Chondrocyte (in vitro differentiated cells): ENCODE measurements at regions not wholly inside any gene's neighbourhood (a gene's known extent, or its start where the extent isn't known, plus 50 kb on each side); places are given as distances from the start of the nearest gene placed in this dataset.

Experiments
- DNase-seq: peaks from one replicate; pipeline ENCODE4 v3.0.0; 2021; ENCODE audit warnings: mixed read lengths, low spot score
- H3K27ac Mint-ChIP-seq: one replicate; pipeline ENCODE4 v1.8.0; 2021; ENCODE audit warnings: mild to moderate bottlenecking, moderate library complexity, mixed read lengths; ENCODE audit not compliant: unreplicated experiment
- H3K27me3 Mint-ChIP-seq: 2 replicates; pipeline ENCODE4 v1.8.0; 2021; ENCODE audit warnings: low read depth, mixed read lengths
- H3K36me3 Mint-ChIP-seq: 2 replicates; pipeline ENCODE4 v1.8.0; 2021; ENCODE audit warnings: low read depth, mixed read lengths
- H3K4me1 Mint-ChIP-seq: 2 replicates; pipeline ENCODE4 v1.8.0; 2021; ENCODE audit warnings: low read depth, mild to moderate bottlenecking, mixed read lengths
- H3K4me3 Mint-ChIP-seq: one replicate; pipeline ENCODE4 v1.8.0; 2021; ENCODE audit warnings: mild to moderate bottlenecking, moderate library complexity, mixed read lengths; ENCODE audit not compliant: unreplicated experiment
- H3K9me3 Mint-ChIP-seq: 2 replicates; pipeline ENCODE4 v1.8.0; 2021; ENCODE audit warnings: low read depth, mixed read lengths
- TF ChIP-seq, protein P1 (sequence below): fragments of 200-600 bp; sonication (generic); IDR thresholded peaks from 2 replicates; pipeline ENCODE4 v1.5.0; 2021; ENCODE audit warnings: antibody characterized with exemption, mild to moderate bottlenecking, moderate library complexity

DNA sequence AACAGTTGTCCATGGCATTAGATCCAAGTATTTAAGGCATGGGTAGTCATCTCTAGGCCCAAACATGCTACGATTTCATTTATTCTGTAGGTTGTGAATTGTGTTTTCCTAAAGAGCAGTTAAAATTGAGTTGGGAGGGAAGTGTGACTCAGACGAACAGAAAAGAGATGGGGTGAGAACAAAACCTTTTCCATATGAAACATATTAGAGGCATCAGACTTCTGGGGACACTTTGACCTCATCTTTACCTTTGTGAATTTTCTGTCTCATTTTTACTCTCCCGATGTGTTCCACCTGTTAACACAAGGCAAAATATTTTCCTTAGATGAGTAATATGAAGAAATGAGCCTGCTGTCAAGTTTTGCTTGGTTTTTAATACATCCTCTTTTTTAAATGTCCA lies 181.3 kb downstream of the ESM1 start:
- Mint-ChIP-seq H3K27me3 (no peaks in the 10 kb centered on the region), H3K9me3 (peaks cover 8% of the 10 kb centered on the region), H3K4me1 (peaks cover 26% of the 10 kb centered on the region), H3K27ac (peak overlapping the region; percentile 28), H3K36me3 (no peaks in the 10 kb centered on the region), H3K4me3 (no peak overlapping the region)
- no peak for DNase-seq
- TF ChIP-seq, protein P1, sequence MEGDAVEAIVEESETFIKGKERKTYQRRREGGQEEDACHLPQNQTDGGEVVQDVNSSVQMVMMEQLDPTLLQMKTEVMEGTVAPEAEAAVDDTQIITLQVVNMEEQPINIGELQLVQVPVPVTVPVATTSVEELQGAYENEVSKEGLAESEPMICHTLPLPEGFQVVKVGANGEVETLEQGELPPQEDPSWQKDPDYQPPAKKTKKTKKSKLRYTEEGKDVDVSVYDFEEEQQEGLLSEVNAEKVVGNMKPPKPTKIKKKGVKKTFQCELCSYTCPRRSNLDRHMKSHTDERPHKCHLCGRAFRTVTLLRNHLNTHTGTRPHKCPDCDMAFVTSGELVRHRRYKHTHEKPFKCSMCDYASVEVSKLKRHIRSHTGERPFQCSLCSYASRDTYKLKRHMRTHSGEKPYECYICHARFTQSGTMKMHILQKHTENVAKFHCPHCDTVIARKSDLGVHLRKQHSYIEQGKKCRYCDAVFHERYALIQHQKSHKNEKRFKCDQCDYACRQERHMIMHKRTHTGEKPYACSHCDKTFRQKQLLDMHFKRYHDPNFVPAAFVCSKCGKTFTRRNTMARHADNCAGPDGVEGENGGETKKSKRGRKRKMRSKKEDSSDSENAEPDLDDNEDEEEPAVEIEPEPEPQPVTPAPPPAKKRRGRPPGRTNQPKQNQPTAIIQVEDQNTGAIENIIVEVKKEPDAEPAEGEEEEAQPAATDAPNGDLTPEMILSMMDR: no peak

DNA sequence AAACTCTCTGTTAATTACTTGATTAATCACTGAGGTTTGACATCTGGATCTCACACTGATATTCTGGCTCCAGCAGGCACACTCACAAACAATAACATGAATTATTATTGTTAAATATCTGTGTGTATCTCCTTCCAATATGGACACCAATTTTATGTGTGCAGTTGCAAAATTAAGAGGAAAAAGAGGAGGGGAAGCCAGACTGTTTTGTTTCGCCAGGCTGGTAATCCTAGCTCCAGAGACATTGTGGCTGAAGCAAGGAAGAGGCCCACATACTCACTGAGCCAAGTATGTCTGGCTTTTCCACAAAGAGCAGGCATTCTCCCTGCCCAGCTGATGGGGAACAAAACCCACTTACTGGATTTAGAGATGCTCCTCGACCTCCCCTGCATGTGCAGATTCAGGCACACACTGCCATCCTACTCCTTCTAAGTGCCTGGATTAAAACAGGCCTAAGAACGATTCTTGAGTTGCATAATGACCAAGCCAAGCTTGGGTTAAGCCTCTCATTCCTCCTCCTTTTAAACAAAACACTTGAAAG lies 181.9 kb downstream of the ESM1 start:
- Mint-ChIP-seq H3K27ac (peak overlapping the region; percentile 28), H3K9me3 (peaks cover 4% of the 10 kb centered on the region), H3K27me3 (no peaks in the 10 kb centered on the region), H3K4me3 (no peak overlapping the region), H3K4me1 (peaks cover 26% of the 10 kb centered on the region), H3K36me3 (no peaks in the 10 kb centered on the region)
- DNase-seq: no peak
- TF ChIP-seq, protein P1: no peak

DNA sequence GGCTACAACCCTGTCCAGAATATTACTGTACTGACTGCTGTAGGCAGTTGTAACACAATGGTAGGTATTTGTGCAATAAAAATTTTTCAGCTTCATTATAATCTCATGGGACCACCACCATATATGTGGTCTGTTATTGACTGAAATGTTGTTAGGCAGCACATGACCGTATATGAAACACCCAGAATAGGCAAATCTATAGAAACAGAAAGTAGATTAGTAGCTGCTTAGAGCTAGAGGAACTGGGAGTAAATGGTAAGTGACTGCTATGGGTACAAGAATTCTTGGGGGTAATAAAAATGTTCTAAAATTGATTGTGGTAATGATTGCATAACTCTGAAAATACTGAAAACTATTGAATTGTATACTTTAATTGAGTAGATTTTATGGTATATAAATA lies 185.7 kb downstream of the ESM1 start:
- peaks cover 14% of the 10 kb centered on the region for H3K4me1 Mint-ChIP-seq
- TF ChIP-seq, protein P1: no peak
- H3K4me3 Mint-ChIP-seq: no peak overlapping the region
- no peak overlapping the region for H3K27ac Mint-ChIP-seq
- no peaks in the 10 kb centered on the region for H3K36me3 Mint-ChIP-seq
- no peaks in the 10 kb centered on the region for H3K27me3 Mint-ChIP-seq
- no peaks in the 10 kb centered on the region for H3K9me3 Mint-ChIP-seq
- no peak for DNase-seq

DNA sequence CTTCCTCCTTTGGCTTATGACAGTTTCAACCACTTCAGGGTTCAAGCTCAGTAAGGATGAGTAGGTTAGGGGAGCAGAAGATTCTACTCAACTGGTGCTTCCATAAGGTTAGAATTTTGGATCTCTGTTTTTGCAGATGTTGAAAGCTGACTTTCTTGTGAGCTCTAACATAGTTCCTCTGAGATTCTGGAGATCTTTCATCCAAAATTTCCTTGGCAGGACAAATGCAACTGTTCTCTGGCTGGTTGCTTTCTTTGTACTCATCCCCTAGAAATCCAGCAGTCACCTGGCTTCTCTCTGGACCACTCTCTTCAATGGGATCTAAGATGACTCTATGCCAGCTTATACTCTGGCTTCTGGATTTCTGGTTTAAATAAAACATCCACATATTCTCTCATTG lies 189.6 kb downstream of the ESM1 start:
- Mint-ChIP-seq H3K27me3 (peaks cover 2% of the 10 kb centered on the region), H3K9me3 (peaks cover 8% of the 10 kb centered on the region)

DNA sequence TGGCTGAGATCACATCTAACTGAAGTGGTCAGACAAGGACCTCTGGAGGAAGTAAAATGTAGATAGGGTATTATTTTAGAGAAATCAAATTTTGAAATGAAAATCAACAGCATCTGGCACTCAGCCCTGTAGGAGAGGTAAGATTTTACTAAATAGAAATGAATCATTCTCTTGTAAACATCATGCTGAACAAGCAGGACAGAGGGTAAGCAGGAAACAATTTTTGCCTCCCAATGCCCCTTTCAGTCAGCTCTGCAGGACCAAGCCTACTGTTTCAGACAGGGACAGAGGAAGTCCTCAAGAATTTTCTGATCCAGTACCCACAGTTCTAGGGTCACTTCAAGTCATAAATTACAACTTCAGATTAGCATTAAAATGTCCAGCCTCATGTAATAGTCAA lies 190.1 kb downstream of the ESM1 start:
- H3K27me3 Mint-ChIP-seq: peaks cover 2% of the 10 kb centered on the region
- no peak for DNase-seq
- peaks cover 5% of the 10 kb centered on the region for H3K36me3 Mint-ChIP-seq
- peaks cover 20% of the 10 kb centered on the region for H3K4me1 Mint-ChIP-seq
- peaks cover 13% of the 10 kb centered on the region for H3K9me3 Mint-ChIP-seq
- H3K4me3 Mint-ChIP-seq: no peak overlapping the region
- H3K27ac Mint-ChIP-seq: no peak overlapping the region
- TF ChIP-seq, protein P1: no peak

More for the DNA sequence above, 189.6 kb downstream of the ESM1 start:
- H3K4me3 Mint-ChIP-seq: no peak overlapping the region
- no peak overlapping the region for H3K27ac Mint-ChIP-seq
- H3K36me3 Mint-ChIP-seq: peaks cover 5% of the 10 kb centered on the region
- no peak for DNase-seq
- H3K4me1 Mint-ChIP-seq: peaks cover 20% of the 10 kb centered on the region
- TF ChIP-seq, protein P1: no peak
